Stimulated activated naive CD4-positive, alpha-beta T cell treated with Interleukin-2 at 50 U/mL for 16 hours (primary cell): ENCODE measurements at regions not wholly inside any gene's neighbourhood (a gene's known extent, or its start where the extent isn't known, plus 50 kb on each side); places are given as distances from the start of the nearest gene placed in this dataset.
"Not testable (repeated sequence)": the region's sequence is repeated elsewhere in the genome, so short reads cannot be mapped to it uniquely, and the experiment has no call there.

ENCODE experiments used
- DNase-seq: peaks from one replicate; lab custom pipeline; 2025; lab: John Stamatoyannopoulos, UW

GRCh38 chr18:40133253-40133652 lies 1821.8 kb upstream of the PIK3C3 start:
- no peak for DNase-seq

GRCh38 chr18:40132438-40132837 lies 1822.6 kb upstream of the PIK3C3 start:
- not testable (repeated sequence) for DNase-seq

DNA sequence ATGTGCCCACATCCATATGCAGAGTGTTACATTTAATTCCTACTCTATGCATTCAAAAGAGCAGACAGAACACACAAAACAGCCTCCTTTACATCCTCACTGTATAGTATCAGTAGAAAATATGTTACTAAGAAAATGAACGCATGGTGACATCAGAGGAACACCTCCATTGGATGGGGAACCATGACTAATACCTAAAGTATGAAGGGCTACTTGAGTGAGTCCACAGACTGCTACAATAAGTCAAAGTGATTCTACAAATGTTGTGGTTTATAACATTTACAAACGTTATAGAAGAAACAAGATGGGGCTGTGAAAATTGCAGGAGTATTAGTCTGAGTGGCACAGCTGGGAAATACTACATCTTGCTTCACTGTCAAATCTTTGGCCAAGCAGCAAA lies 1830.9 kb upstream of the PIK3C3 start:
- DNase-seq = no peak

DNA sequence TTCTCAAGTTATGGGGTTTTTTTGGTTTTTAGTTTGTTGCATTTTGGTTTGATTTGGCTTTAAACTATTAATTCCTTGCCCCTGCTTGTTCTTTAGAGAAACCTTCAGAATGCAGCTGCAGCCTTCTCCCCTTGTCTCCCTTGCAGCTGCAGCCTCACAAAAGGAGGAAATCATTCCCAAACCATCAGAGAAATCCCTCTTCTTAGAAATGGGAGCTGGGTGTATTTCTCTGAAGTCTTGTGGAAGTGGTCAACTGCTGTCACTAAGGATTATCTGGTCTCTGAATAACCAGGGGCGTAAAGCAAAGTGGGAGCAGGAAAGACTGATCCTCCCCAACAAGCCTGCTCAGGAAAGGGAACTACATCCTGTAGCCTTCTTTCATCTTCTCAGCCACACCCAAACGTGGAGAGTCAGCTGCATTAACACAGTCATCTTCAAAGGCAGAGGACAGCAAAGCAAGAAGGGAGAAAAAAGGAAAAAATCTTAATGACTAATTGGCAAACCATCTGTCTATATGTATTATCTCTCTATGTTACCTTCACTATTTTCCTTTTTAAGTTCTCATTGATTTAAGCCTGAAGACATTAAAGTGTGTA lies 1834.1 kb upstream of the PIK3C3 start:
- no peak for DNase-seq

- no peak for DNase-seq
Observed at GRCh38 chr18:40120356-40120755, 1834.7 kb upstream of the PIK3C3 start.

- DNase-seq = not testable (repeated sequence)
Observed at GRCh38 chr18:40119581-40119980, 1835.5 kb upstream of the PIK3C3 start.

DNA sequence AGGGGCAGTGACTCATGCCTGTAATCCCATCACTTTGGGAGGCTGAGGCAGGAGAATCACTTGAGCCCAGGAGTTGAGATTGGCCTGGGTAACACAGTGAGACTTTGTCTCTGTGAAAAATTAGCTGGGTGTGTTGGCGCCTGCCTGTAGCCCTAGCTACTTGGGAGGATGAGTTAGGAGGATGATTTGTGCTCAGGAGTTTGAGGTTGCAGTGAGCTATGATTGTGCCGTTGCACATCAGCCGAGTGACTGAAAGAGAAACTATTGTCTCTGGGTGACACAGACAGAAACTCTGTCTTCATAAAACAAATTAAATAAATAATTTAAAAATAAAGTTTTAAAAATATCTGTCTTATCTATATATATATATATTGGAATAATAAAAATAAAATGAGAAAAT lies 1844.6 kb upstream of the PIK3C3 start:
- no peak for DNase-seq

- DNase-seq = no peak
Observed at GRCh38 chr18:40109252-40110049, 1845.6 kb upstream of the PIK3C3 start.

DNA sequence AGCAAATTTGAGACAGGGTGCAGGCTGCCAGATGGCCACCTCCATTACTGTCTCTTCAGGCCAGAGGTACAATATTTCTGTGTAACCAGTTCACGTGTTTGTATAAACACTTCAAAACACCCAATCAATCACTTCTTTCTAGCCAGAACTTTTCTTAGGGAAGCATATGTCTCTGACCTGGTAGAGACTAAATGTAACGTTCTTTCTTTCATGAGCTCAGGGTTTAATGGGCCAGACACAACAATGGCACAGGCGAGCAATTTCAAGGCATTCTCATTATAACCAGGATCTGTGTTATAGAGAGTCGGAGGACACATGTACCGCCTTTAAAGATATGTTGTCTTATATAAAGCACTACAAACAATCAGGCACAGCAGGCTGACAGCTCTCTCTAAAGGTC lies 1846.4 kb upstream of the PIK3C3 start:
- no peak for DNase-seq

- DNase-seq = no peak
Observed at GRCh38 chr18:40102903-40103302, 1852.1 kb upstream of the PIK3C3 start.

DNA sequence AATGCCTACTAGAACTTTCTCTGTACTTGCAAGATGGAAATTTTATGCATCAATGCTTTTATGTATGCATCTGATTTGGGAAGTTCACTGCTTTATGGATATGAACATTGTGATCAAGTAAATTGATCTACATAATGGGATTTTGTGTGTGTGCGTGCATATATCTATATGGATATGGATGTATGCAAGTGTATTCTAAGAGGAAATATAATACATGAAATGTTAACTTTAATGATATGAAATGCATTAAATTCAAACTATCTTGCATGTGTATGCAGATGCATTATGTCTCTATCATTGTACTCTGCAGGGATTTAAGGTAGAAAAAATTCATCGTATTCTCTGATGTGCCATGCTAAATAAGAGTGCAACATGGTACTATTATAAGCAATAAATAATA lies 1855.4 kb upstream of the PIK3C3 start:
- no peak for DNase-seq

DNA sequence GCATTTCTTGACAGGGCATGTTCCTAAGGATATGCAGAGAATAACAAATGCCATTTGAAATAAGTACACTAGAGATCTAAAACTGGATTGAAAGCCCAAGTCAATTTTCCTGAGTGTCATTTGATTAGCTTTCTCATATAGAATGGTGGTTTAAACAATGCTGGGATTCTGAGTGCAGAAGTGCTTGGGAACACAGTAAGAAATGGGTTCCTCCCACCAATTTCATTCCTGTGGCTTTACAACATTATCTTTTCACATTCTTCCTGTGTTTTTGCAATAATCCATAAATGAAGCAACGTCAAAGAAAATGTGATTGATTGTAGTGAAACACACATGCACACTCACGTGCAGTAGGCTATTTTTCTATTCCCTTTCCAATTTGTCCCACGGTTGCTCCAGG lies 1858.4 kb upstream of the PIK3C3 start:
- DNase-seq = no peak

DNA sequence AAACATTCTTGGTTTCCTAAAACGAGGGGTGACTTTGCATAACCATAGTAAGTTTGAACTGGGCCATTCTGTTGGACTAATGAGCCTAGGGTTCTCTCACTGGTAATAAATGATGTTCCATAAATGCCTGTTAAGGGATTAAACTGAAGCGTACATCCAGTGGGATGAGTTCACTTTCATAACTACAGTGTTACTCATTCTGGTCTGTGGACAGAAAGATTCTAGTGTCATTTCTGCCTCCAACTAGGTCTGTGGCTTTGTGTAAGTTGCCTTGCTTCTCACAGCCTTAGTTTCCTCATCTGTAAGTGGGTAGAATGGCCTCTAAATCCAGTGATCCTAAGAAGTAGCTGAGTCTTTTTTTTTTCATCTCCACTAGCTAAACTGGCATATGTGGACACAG lies 1860.6 kb upstream of the PIK3C3 start:
- no peak for DNase-seq

DNA sequence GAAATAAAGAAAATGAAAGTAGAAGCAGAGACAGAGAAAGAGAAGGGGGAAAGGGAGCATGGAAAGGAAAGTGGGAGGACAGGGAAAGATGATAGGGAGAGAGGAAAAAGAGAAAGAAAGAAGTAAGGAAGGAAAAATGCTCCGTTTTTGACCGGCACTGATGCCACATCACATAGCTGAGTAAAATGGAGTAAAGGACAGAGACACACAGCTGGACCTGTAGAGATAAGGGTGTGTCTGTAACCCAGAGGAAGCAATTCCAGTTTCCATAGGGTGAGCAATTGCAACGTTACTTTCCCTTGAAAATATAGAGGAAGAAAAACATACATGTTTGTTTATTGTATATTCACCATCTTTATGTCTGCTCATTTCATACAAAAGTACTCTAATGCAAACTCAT lies 1866.9 kb upstream of the PIK3C3 start:
- no peak for DNase-seq

GRCh38 chr18:40079786-40080185 lies 1875.2 kb upstream of the PIK3C3 start:
- DNase-seq = no peak

DNA sequence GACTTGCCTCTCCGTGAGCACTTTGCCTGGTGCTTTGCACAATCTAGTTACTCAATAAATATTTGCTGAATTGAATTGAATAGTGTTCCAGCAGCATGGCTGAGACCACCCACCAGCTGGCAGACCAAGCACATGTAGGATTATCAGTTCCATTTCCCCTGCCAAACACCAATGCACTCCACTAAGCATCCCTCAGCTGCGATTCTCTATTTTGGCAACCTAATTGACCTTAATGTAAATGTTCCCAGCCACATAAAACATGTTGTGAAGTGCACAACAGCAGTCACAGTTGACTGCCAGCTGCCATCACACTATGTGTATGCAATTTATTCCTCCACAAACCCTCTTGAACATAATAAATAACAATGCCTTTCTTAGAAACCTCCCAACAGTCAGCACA lies 1879.4 kb upstream of the PIK3C3 start:
- no peak for DNase-seq

GRCh38 chr18:40072761-40073160 lies 1882.3 kb upstream of the PIK3C3 start:
- DNase-seq = no peak

GRCh38 chr18:40066368-40066767 lies 1888.7 kb upstream of the PIK3C3 start:
- no peak for DNase-seq

DNA sequence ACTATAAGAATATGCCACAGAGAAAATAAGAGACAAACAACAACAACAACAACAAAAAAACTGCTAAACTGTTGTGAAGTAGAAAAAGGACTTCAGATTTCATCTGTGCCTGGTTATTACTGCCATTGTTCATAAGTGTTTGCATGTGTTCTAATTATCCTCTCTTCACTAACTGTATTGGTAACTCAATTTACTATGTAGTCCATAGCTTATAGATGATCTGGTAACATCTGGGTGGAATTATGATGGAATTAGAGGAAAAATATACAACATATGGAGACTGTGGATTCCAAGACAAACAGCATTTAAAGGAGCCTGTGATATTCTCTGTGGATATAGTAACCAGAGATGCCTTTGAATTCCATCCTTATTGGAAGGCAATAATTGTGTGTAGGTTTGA lies 1891.5 kb upstream of the PIK3C3 start:
- no peak for DNase-seq

DNA sequence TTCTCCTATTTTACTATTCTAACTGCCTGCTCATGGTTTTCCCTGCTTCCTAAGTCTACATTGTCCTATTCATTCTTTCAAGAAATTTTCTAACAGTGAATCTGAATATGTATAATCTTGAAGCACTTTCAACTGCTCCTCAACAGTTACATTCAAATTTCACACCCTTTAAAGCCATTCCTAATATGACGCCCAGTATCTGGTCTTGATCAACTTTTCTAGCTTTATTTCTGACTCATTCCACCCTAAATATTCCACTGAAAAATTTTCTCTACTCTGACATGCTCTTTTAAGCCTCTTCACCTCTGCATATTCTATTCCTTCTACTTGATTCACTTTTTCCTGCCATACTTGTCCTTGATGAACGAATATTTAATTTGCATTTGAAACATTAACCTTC lies 1893.9 kb upstream of the PIK3C3 start:
- no peak for DNase-seq

- no peak for DNase-seq
Observed at GRCh38 chr18:40060562-40060961, 1894.5 kb upstream of the PIK3C3 start.

DNA sequence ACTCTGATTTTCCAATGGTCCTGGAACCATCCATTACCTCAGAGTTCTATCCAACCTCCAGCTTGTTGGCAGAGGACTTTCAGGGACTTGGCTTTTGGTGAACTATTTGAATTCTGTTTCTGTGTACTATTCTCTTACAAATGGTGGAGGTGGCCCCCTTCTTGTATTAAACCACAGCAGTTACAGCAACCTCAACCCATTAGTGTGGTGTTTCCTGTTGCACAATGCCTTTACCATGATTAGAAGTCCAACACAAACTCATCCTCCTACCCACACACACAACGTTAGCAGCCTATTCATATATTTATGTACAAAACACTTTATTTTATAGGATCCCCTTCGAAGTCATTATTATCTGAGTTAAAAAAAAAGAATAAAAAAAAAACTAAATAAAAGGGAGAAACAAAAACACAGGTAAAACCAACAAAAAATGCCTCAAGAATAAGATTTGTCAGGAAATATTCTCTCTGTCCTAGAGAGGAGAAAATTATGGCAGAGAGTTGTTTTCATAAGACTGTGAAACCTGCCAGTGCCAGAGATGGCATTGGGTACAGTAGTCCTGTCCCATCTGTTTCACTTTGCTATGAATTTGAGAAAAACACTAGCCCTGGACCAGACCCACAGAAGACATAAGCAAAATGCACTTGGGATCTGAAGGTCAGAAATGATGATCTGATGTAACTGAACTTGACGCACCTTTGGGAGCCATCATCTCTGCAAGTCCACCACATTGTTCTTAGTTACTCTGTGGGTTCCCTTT lies 1896.0 kb upstream of the PIK3C3 start:
- DNase-seq = no peak

- no peak for DNase-seq
Observed at GRCh38 chr18:40056079-40056692, 1898.8 kb upstream of the PIK3C3 start.
